Ureter (tissue), 1 donor: ENCODE measurements at regions not wholly inside any gene's neighbourhood (a gene's known extent, or its start where the extent isn't known, plus 50 kb on each side); places are given as distances from the start of the nearest gene placed in this dataset.
"Not testable (repeated sequence)": the region's sequence is repeated elsewhere in the genome, so short reads cannot be mapped to it uniquely, and the experiment has no call there.

Source experiments
- DNase-seq: peaks from one replicate; pipeline ENCODE4 v3.0.0-alpha.2; 2020; ENCODE audit warnings: low spot score
- donor health status: DM: yes; HTN: yes; CAD: no.

GRCh38 chr2:124967325-124967724 is 942.2 kb downstream of the CNTNAP5 start:
- no peak for DNase-seq

GRCh38 chr2:124970030-124970429 is 944.9 kb downstream of the CNTNAP5 start:
- DNase-seq = no peak

- no peak for DNase-seq
These were observed 948.3 kb downstream of the CNTNAP5 start for GRCh38 chr2:124973396-124973795.

GRCh38 chr2:124975224-124975623 is 950.1 kb downstream of the CNTNAP5 start:
- no peak for DNase-seq

GRCh38 chr2:124975648-124976047 is 950.6 kb downstream of the CNTNAP5 start:
- DNase-seq = no peak

- DNase-seq = no peak
These were observed 953.5 kb downstream of the CNTNAP5 start for GRCh38 chr2:124978597-124978996.

- DNase-seq = no peak
These were observed 958.5 kb downstream of the CNTNAP5 start for GRCh38 chr2:124983595-124983994.

- no peak for DNase-seq
These were observed 960.2 kb downstream of the CNTNAP5 start for GRCh38 chr2:124985270-124985669.

GRCh38 chr2:124986136-124986535 is 961.0 kb downstream of the CNTNAP5 start:
- DNase-seq = no peak

- not testable (repeated sequence) for DNase-seq
These were observed 961.8 kb downstream of the CNTNAP5 start for GRCh38 chr2:124986870-124987269.

- DNase-seq = not testable (repeated sequence)
These were observed 962.3 kb downstream of the CNTNAP5 start for GRCh38 chr2:124987436-124987835.

- DNase-seq = no peak
These were observed 963.0 kb downstream of the CNTNAP5 start for GRCh38 chr2:124988111-124988510.

GRCh38 chr2:124988794-124989193 is 963.7 kb downstream of the CNTNAP5 start:
- no peak for DNase-seq

GRCh38 chr2:124993809-124994208 is 968.7 kb downstream of the CNTNAP5 start:
- no peak for DNase-seq

- no peak for DNase-seq
These were observed 970.3 kb downstream of the CNTNAP5 start for GRCh38 chr2:124995185-124995912.

- DNase-seq = no peak
These were observed 971.3 kb downstream of the CNTNAP5 start for GRCh38 chr2:124996406-124996805.

- DNase-seq = no peak
These were observed 974.8 kb downstream of the CNTNAP5 start for GRCh38 chr2:124999906-125000305.

- DNase-seq = no peak
These were observed 979.2 kb downstream of the CNTNAP5 start for GRCh38 chr2:125004106-125004800.

- DNase-seq = no peak
These were observed 981.6 kb downstream of the CNTNAP5 start for GRCh38 chr2:125006676-125007075.

- not testable (repeated sequence) for DNase-seq
These were observed 1003.6 kb downstream of the CNTNAP5 start for GRCh38 chr2:125028721-125029120.

GRCh38 chr2:125033871-125034270 is 1008.8 kb downstream of the CNTNAP5 start:
- DNase-seq = no peak

- DNase-seq = no peak
These were observed 1012.1 kb downstream of the CNTNAP5 start for GRCh38 chr2:125037135-125037653.

- no peak for DNase-seq
These were observed 1016.8 kb downstream of the CNTNAP5 start for GRCh38 chr2:125041846-125042245.
